ENCODE measurements at regions not wholly inside any gene's neighbourhood (a gene's known extent, or its start where the extent isn't known, plus 50 kb on each side); places are given as distances from the start of the nearest gene placed in this dataset.

DNA sequence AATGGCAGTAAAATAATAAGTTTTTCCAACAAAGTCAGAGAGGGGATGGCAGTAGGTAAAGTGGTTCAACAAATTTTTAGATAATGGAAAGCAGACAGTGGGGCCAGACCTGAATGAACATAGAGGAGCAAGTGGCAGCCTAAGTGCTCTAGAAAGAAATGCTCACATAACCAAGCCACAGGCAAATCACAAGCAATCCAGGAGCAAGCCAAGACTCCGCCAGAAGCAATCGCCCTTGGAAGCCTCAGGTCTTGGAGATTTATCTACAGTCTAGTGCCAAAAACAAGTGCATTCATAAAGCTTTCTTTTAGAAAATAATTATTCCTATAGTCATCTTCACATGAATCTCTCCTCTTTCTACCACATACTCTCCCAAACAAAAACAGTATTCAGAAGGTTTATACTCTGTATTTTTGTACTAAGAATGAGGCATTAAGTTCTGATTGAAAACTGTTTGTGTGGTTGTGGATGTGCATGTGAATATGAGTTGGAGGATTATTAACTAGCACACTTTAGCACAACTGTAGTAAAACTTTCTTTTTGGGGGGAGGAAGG, 375.5 kb downstream of the CDH9 start:
- WGBS, 2 donors = 79 to 82% methylated on average over 2 of the region's 2 CpGs
- no peak overlapping the region for H3K27ac ChIP-seq (ENCODE audit: low read depth in 1 of 2, low read length in 2 of 2)
- H3K4me3 ChIP-seq (ENCODE audit: low read length in 2 of 2) = no peak overlapping the region
- no peaks in the 10 kb centered on the region for H3K27me3 ChIP-seq (ENCODE audit: control insufficient read depth in 1 of 2, insufficient read depth in 2 of 2, low read length in 1 of 2)
- intact Hi-C loops (cut with DNase I) = no loop called here
- no peak for DNase-seq
- no peaks in the 10 kb centered on the region for H3K4me1 ChIP-seq (ENCODE audit: control insufficient read depth in 1 of 2, insufficient read depth in 2 of 2, low read length in 2 of 2)
- H3K9me3 ChIP-seq (ENCODE audit: control insufficient read depth, low read length) = no peaks in the 10 kb centered on the region
- ATAC-seq (ENCODE audit: low FRiP score) = no peak
- H3K36me3 ChIP-seq (ENCODE audit: control insufficient read depth in 1 of 2, insufficient read depth in 2 of 2, low read length in 1 of 2) = no peaks in the 10 kb centered on the region

DNA sequence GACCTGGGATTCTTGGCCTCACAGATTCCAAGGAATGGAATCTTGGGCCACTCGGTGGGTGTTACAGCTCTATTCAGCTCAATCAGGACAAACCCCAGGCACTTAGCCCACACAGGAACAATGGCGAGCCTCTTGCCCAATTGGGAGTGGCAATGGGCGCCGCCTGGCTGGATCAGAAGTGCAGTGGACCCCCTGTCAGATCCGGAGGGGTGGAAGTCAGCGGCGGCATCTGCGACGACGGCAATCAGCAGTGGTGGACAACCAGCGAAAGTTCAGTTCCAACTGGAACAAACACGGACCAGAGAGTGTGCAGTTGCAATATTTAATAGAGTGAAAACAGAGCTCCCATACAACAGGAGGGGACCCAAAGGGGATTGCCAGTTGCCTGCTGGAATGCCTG, 378.3 kb downstream of the CDH9 start:
- no peak overlapping the region for H3K4me3 ChIP-seq (ENCODE audit: low read length in 2 of 2)
- DNase-seq (no peak), ATAC-seq (ENCODE audit: low FRiP score) (no peak)
- H3K36me3 ChIP-seq (ENCODE audit: control insufficient read depth in 1 of 2, insufficient read depth in 2 of 2, low read length in 1 of 2) = no peaks in the 10 kb centered on the region
- peaks cover 2% of the 10 kb centered on the region for H3K9me3 ChIP-seq (ENCODE audit: control insufficient read depth, low read length)
- WGBS, 2 donors = 90% methylated on average over 12 of the region's 12 CpGs
- H3K27ac ChIP-seq (ENCODE audit: low read depth in 1 of 2, low read length in 2 of 2) = no peak overlapping the region
- intact Hi-C loops (cut with DNase I) = no loop called here
- no peaks in the 10 kb centered on the region for H3K27me3 ChIP-seq (ENCODE audit: control insufficient read depth in 1 of 2, insufficient read depth in 2 of 2, low read length in 1 of 2)
- H3K4me1 ChIP-seq (ENCODE audit: control insufficient read depth in 1 of 2, insufficient read depth in 2 of 2, low read length in 2 of 2) = no peaks in the 10 kb centered on the region

- no peak for DNase-seq
- 52 to 58% methylated on average over 3 of the region's 3 CpGs for WGBS, 2 donors
Measured at GRCh38 chr5:26649000-26649399, 389.4 kb downstream of the CDH9 start.

GRCh38 chr5:26647781-26648180, 390.6 kb downstream of the CDH9 start:
- H3K27me3 ChIP-seq (ENCODE audit: control insufficient read depth in 1 of 2, insufficient read depth in 2 of 2, low read length in 1 of 2) = no peaks in the 10 kb centered on the region
- intact Hi-C loops (cut with DNase I) = no loop called here
- 76 to 78% methylated on average over 2 of the region's 2 CpGs for WGBS, 2 donors
- H3K36me3 ChIP-seq (ENCODE audit: control insufficient read depth in 1 of 2, insufficient read depth in 2 of 2, low read length in 1 of 2) = no peaks in the 10 kb centered on the region
- H3K4me1 ChIP-seq (ENCODE audit: control insufficient read depth in 1 of 2, insufficient read depth in 2 of 2, low read length in 2 of 2) = no peaks in the 10 kb centered on the region
- DNase-seq = no peak
- H3K4me3 ChIP-seq (ENCODE audit: low read length in 2 of 2) = no peak overlapping the region
- ATAC-seq (ENCODE audit: low FRiP score) = no peak
- H3K9me3 ChIP-seq (ENCODE audit: control insufficient read depth, low read length) = no peaks in the 10 kb centered on the region
- H3K27ac ChIP-seq (ENCODE audit: low read depth in 1 of 2, low read length in 2 of 2) = no peak overlapping the region

More at GRCh38 chr5:26649000-26649399, 389.4 kb downstream of the CDH9 start:
- Histone ChIP-seq H3K27ac (ENCODE audit: low read depth in 1 of 2, low read length in 2 of 2) (no peak overlapping the region), H3K4me3 (ENCODE audit: low read length in 2 of 2) (no peak overlapping the region), H3K27me3 (ENCODE audit: control insufficient read depth in 1 of 2, insufficient read depth in 2 of 2, low read length in 1 of 2) (no peaks in the 10 kb centered on the region), H3K9me3 (ENCODE audit: control insufficient read depth, low read length) (no peaks in the 10 kb centered on the region), H3K4me1 (ENCODE audit: control insufficient read depth in 1 of 2, insufficient read depth in 2 of 2, low read length in 2 of 2) (no peaks in the 10 kb centered on the region), H3K36me3 (ENCODE audit: control insufficient read depth in 1 of 2, insufficient read depth in 2 of 2, low read length in 1 of 2) (no peaks in the 10 kb centered on the region)
- no peak for ATAC-seq (ENCODE audit: low FRiP score)
- intact Hi-C loops (cut with DNase I) = no loop called here

DNA sequence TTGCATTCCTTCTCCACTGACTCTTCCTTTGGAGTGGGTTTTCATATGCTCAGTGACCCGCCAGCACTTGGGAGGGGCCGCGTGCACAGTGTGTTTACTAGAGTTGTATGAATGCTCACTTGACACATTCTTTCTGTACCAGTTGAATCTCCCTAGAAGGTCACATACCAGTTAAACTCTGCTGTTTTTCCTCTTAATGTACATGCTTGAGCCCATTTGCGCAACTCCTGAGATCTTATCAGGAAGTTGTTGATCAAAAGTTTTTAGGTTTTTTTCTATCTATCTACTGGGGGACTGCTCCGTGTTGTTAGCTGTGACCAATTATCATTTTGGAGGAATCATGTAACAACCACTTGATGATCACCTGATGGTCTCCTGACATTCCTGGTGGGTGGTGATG, 392.7 kb downstream of the CDH9 start:
- Histone ChIP-seq H3K27ac (ENCODE audit: low read depth in 1 of 2, low read length in 2 of 2) (no peak overlapping the region), H3K9me3 (ENCODE audit: control insufficient read depth, low read length) (no peaks in the 10 kb centered on the region), H3K36me3 (ENCODE audit: control insufficient read depth in 1 of 2, insufficient read depth in 2 of 2, low read length in 1 of 2) (no peaks in the 10 kb centered on the region), H3K27me3 (ENCODE audit: control insufficient read depth in 1 of 2, insufficient read depth in 2 of 2, low read length in 1 of 2) (no peaks in the 10 kb centered on the region), H3K4me1 (ENCODE audit: control insufficient read depth in 1 of 2, insufficient read depth in 2 of 2, low read length in 2 of 2) (no peaks in the 10 kb centered on the region), H3K4me3 (ENCODE audit: low read length in 2 of 2) (no peak overlapping the region)
- no peak for DNase-seq
- intact Hi-C loops (cut with DNase I) = no loop called here
- no peak for ATAC-seq (ENCODE audit: low FRiP score)
- 86 to 91% methylated on average over 5 of the region's 5 CpGs for WGBS, 2 donors

- Histone ChIP-seq H3K4me1 (ENCODE audit: control insufficient read depth in 1 of 2, insufficient read depth in 2 of 2, low read length in 2 of 2) (no peaks in the 10 kb centered on the region), H3K9me3 (ENCODE audit: control insufficient read depth, low read length) (no peaks in the 10 kb centered on the region), H3K36me3 (ENCODE audit: control insufficient read depth in 1 of 2, insufficient read depth in 2 of 2, low read length in 1 of 2) (no peaks in the 10 kb centered on the region), H3K4me3 (ENCODE audit: low read length in 2 of 2) (no peak overlapping the region), H3K27me3 (ENCODE audit: control insufficient read depth in 1 of 2, insufficient read depth in 2 of 2, low read length in 1 of 2) (no peaks in the 10 kb centered on the region), H3K27ac (ENCODE audit: low read depth in 1 of 2, low read length in 2 of 2) (no peak overlapping the region)
- DNase-seq (no peak), ATAC-seq (ENCODE audit: low FRiP score) (no peak)
- intact Hi-C loops (cut with DNase I) = no loop called here
- WGBS, 2 donors = 80 to 89% methylated on average over 2 of the region's 2 CpGs
Measured at GRCh38 chr5:26641492-26641891, 396.9 kb downstream of the CDH9 start.

DNA sequence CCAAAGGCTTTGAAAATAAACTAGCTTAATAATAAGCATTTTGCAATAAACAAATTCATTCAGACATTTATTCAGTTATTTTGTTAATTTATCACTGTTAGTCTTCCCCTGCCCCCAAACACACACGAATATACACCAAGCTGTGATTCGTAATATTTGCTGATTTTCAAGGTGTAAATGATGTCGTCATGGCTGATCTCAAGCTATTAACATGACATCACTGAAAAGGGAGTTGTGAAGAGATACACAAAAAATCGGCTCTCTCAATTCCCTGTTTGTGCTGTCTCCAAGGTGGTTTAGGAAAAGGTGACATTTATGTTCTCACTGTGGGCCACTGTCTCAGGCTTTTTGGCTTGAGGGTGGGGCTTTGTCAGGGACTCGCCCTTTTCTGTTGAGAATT, 413.3 kb downstream of the CDH9 start:
- H3K27ac ChIP-seq (ENCODE audit: low read depth in 1 of 2, low read length in 2 of 2) = no peak overlapping the region
- no peak for DNase-seq
- no peaks in the 10 kb centered on the region for H3K36me3 ChIP-seq (ENCODE audit: control insufficient read depth in 1 of 2, insufficient read depth in 2 of 2, low read length in 1 of 2)
- no peaks in the 10 kb centered on the region for H3K9me3 ChIP-seq (ENCODE audit: control insufficient read depth, low read length)
- intact Hi-C loops (cut with DNase I) = no loop called here
- WGBS, 2 donors = 67 to 73% methylated on average over 5 of the region's 5 CpGs
- no peaks in the 10 kb centered on the region for H3K27me3 ChIP-seq (ENCODE audit: control insufficient read depth in 1 of 2, insufficient read depth in 2 of 2, low read length in 1 of 2)
- H3K4me3 ChIP-seq (ENCODE audit: low read length in 2 of 2) = no peak overlapping the region
- no peak for ATAC-seq (ENCODE audit: low FRiP score)
- no peaks in the 10 kb centered on the region for H3K4me1 ChIP-seq (ENCODE audit: control insufficient read depth in 1 of 2, insufficient read depth in 2 of 2, low read length in 2 of 2)

- H3K4me1 ChIP-seq (ENCODE audit: control insufficient read depth in 1 of 2, insufficient read depth in 2 of 2, low read length in 2 of 2) = no peaks in the 10 kb centered on the region
- no peaks in the 10 kb centered on the region for H3K9me3 ChIP-seq (ENCODE audit: control insufficient read depth, low read length)
- intact Hi-C loops (cut with DNase I) = no loop called here
- H3K27ac ChIP-seq (ENCODE audit: low read depth in 1 of 2, low read length in 2 of 2) = no peak overlapping the region
- no peaks in the 10 kb centered on the region for H3K36me3 ChIP-seq (ENCODE audit: control insufficient read depth in 1 of 2, insufficient read depth in 2 of 2, low read length in 1 of 2)
- no peaks in the 10 kb centered on the region for H3K27me3 ChIP-seq (ENCODE audit: control insufficient read depth in 1 of 2, insufficient read depth in 2 of 2, low read length in 1 of 2)
- 65% methylated on average over 3 of the region's 3 CpGs for WGBS, 2 donors
- DNase-seq = no peak
- H3K4me3 ChIP-seq (ENCODE audit: low read length in 2 of 2) = no peak overlapping the region
- no peak for ATAC-seq (ENCODE audit: low FRiP score)
Measured at GRCh38 chr5:26622947-26623346, 415.4 kb downstream of the CDH9 start.

DNA sequence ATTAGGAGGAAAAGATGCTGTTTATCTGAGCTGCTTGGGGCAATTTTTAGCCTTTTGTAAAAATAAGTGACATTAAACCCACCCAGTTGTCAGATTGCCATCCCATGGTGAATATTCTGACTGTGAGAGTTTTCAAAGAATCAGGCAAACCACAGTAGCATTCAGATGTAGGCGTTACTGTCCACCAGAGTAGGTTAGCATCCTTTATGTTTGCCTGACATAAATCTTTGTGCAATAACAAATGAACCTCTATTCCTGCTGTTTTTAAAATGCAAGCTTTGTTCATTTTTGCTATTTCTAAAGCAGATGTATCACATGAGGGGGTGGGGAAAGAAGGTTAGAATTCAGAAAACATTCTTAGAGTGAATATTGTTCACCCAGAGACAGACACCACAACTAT, 427.8 kb downstream of the CDH9 start:
- Histone ChIP-seq H3K36me3 (ENCODE audit: control insufficient read depth in 1 of 2, insufficient read depth in 2 of 2, low read length in 1 of 2) (no peaks in the 10 kb centered on the region), H3K4me1 (ENCODE audit: control insufficient read depth in 1 of 2, insufficient read depth in 2 of 2, low read length in 2 of 2) (no peaks in the 10 kb centered on the region), H3K27me3 (ENCODE audit: control insufficient read depth in 1 of 2, insufficient read depth in 2 of 2, low read length in 1 of 2) (no peaks in the 10 kb centered on the region), H3K27ac (ENCODE audit: low read depth in 1 of 2, low read length in 2 of 2) (no peak overlapping the region), H3K9me3 (ENCODE audit: control insufficient read depth, low read length) (no peaks in the 10 kb centered on the region), H3K4me3 (ENCODE audit: low read length in 2 of 2) (no peak overlapping the region)
- intact Hi-C loops (cut with DNase I) = no loop called here
- no peak for ATAC-seq (ENCODE audit: low FRiP score)
- DNase-seq = no peak
- WGBS, 2 donors = 45 to 59% methylated on average over 1 of the region's 1 CpG

Measured in aorta (tissue), 5 donors.